Iris pigment epithelial cell (primary cell): ENCODE measurements at regions not wholly inside any gene's neighbourhood (a gene's known extent, or its start where the extent isn't known, plus 50 kb on each side); places are given as distances from the start of the nearest gene placed in this dataset.
"Not testable (repeated sequence)": the region's sequence is repeated elsewhere in the genome, so short reads cannot be mapped to it uniquely, and the experiment has no call there.

Source experiments
- DNase-seq: peaks from one replicate; pipeline ENCODE4 v3.0.0-alpha.2; 2011; ENCODE audit warnings: low read depth

DNA sequence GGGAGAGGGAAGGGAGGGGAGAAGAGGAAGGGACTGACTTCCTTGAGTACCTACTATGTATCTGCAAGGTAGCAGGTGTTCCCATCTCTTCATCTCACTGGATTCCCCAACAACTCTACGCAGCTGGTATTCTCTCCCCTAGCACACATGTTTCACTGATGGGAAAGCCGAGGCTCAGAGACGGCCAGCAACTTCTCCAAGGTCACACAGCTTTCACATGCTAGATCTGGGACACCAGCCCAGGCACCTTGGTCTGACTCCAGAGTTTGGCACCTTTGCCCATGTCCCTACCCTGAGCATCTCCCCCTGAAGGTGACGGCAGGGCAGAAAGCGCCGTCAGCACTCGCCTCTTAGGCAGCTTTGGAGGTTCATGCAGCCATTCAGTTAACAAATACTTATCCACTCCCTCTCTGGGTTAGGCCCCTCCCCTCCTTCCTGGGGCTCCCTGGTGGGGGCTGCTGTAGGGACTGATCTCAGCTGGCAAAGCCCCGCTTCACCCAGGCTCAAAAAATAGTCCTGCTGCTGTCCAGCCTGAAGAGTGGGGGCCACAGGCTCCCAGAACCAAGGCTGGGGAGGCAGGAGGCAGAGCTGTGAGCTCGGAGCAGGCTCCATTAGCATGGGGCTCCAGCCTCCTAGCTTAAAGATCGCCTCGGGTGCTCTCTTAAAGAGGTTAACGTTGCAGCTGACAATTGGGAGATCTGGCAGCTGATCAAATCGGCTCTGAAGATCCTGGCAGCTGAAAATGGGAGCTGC is 79.4 kb downstream of the IGLL1 start:
- DNase-seq, result no peak

GRCh38 chr22:23499845-23500500 is 80.1 kb downstream of the IGLL1 start:
- DNase-seq, result no peak

- no peak for DNase-seq
Observed at GRCh38 chr22:23498811-23499798, 81.0 kb downstream of the IGLL1 start.

DNA sequence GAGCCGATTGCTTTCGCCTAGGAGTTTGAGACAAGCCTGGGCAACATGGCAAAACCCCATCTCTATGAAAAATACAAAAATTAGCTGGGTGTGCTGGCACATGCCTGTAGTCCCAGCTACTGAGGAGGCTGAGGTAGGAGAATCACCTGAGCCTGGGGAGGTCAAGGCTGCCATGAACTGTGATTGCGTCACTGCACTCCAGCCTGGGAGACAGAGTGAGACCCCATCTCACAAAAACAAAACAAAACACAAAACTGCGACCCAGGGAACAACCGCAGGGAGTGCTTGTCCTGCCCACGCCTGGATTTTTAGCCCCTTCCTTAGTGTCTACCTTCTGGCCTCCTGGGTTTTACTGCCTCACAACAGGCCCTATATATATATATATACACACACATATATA is 82.2 kb downstream of the IGLL1 start:
- not testable (repeated sequence) for DNase-seq

- DNase-seq, result no peak
Observed at GRCh38 chr22:23497016-23497885, 82.8 kb downstream of the IGLL1 start.

DNA sequence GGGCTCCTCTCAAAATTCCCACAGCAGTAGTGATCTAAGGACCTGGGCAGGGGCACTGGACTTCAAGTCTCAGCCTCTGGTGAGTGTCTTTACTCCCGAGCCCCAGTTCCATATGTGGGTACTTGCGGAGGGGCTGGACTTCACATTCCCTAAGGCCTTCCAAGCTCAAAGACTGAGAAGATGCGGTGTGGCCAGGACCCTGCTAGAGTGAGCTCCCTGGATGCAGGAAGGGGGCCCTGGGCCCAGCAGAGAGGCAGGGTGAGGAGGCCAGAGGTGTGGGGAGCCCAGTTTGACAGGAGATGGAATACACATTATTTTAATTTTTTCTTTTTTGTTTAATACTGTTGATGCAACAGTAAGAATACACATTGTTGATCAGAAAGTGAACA is 83.7 kb downstream of the IGLL1 start:
- no peak for DNase-seq

GRCh38 chr22:23495614-23496444 is 84.3 kb downstream of the IGLL1 start:
- no peak for DNase-seq

GRCh38 chr22:23494930-23495266 is 85.2 kb downstream of the IGLL1 start:
- no peak for DNase-seq

- DNase-seq, result no peak
Observed at GRCh38 chr22:23485490-23485889, 94.6 kb downstream of the IGLL1 start.

GRCh38 chr22:23484651-23485050 is 95.4 kb downstream of the IGLL1 start:
- DNase-seq, result no peak

- no peak for DNase-seq
Observed at GRCh38 chr22:23481369-23481768, 98.7 kb downstream of the IGLL1 start.

GRCh38 chr22:23478175-23478574 is 101.9 kb downstream of the IGLL1 start:
- DNase-seq, result peak; percentile 4

- DNase-seq, result not testable (repeated sequence)
Observed at GRCh38 chr22:23474531-23474930, 105.6 kb downstream of the IGLL1 start.

DNA sequence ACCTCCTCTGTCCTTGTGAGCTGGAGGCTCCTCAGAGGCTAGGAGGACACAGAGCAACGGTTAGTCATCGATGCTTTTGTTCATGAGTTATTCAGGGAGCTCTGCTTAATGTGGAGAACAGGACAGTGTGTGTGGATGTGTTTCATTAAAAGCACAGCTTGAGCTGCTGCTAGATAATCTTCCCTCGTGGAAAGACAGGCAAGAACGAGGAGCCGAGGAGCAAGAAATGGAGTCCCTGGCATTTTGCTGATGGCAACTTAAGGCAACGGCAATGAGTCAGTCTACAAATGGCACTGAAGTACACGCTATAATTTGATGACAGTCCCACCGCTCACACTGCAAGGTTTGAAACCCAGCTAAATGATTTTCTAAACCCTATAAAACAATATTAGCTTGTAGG is 106.2 kb downstream of the IGLL1 start:
- no peak for DNase-seq

GRCh38 chr22:23472376-23472775 is 107.7 kb downstream of the IGLL1 start:
- not testable (repeated sequence) for DNase-seq

GRCh38 chr22:23471698-23472097 is 108.4 kb downstream of the IGLL1 start:
- DNase-seq, result no peak

DNA sequence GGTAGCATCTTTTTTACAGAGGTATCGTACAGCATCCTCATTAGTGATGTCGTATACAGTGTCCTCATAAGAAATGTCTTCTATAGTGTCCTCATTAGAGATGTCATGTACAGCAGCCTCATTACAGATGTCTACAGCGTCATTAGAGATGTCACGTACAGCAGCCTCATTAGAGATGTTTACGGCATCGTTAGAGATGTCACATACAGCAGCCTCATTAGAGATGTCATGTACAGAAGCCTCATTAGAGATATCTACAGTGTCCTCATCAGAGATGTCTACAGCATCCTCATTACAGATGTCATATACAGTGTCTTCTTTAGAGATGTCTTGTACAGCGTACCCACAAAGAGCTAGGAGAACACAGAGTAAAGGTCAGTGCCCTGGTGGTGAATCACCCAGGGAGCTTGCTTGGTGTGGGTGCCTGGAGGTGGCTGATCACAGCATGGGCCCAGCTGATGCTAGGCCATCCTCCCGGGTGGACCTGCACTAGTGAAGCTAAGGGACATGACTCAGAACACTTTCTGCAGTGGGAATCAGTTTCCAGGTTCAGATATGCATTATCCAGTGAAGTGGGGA is 109.2 kb downstream of the IGLL1 start:
- no peak for DNase-seq

GRCh38 chr22:23467721-23468294 is 112.3 kb downstream of the IGLL1 start:
- no peak for DNase-seq

GRCh38 chr22:23466351-23466750 is 113.7 kb downstream of the IGLL1 start:
- no peak for DNase-seq

DNA sequence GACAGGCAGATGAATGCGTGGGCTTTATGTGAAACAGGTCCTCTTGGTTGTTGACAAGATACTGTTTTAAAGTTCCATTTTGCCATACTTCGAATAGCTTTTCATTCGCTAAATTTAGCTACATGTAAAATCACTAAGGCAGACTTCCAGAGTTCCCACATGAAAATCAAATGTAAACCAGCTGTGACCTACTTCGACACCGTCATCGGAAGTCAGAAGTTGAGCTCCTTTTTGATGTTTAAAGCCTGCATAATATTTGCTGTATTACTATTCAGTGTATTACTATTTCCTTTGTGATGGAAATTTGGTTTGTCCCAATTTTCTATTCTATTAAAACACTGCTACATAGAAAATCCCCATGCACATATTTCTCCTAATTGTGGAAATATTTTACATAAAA is 115.3 kb downstream of the IGLL1 start:
- DNase-seq, result peak; percentile 15
